ENCODE measurements at regions not wholly inside any gene's neighbourhood (a gene's known extent, or its start where the extent isn't known, plus 50 kb on each side); places are given as distances from the start of the nearest gene placed in this dataset.
A peak's percentile ranks its signal among the peaks of the same experiment; 100 is the strongest.

DNA sequence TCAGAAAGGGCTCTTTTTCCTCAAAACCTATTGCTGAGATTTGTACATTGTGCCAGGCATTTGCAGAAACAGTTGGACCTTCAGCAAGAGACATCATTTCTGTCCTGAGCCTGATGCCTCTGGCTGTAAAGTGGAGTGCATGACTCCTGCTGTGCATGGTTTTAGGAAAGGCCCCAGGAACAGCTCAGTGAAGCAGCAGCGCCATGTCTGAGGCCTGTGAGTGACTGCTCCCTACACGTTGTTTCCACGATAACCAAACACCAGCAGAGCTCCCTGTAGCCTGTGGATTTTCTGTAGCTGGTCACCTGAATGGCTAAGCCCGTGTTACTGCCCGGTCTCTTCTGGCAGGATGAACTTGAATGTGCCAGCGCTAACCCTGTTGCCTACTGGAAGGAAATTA lies 232.5 kb downstream of the TFAP2C start:
- no peak overlapping the region for H3K4me3 ChIP-seq
- TF ChIP-seq CTCF (IDR thresholded peaks at IDR 0.05) (no peak), EZH2phosphoT487 (IDR thresholded peaks at IDR 0.05) (no peak), EZH2 (IDR thresholded peaks at IDR 0.05) (no peak)
- peak; percentile 27 for DNase-seq (ENCODE audit: low spot score)

DNA sequence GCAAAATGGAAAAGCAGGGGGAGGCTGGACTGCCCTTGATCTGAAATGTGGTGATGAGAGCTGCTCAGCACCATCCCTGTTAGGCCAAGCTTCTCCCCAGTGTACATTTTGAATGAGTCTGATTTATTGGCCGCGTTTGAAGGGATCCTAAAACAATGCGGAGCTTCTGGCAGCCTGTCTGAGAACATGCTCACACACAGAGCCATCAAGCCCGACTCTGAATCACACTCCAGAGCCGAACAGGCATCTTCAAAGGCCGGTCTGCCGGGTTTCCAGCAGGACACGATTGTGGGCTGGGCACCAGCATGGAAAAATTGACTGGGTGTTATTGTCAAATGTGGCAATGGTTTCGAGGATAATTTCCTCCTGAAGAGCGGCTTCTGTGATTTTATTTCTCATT lies 235.9 kb downstream of the TFAP2C start:
- H2AFZ ChIP-seq (replicated peaks) = no peak overlapping the region
- H3K4me2 ChIP-seq = no peak overlapping the region
- peaks cover 17% of the 10 kb centered on the region for H3K27me3 Mint-ChIP-seq (ENCODE audit: insufficient read depth, low read depth)

More for the DNA sequence above, 232.5 kb downstream of the TFAP2C start:
- Mint-ChIP-seq H3K36me3 (no peaks in the 10 kb centered on the region), H3K9me3 (no peaks in the 10 kb centered on the region), H3K4me3 (no peak overlapping the region), H3K27me3 (ENCODE audit: insufficient read depth, low read depth) (peaks cover 14% of the 10 kb centered on the region), H3K4me1 (peaks cover 53% of the 10 kb centered on the region), H3K27ac (no peak overlapping the region)
- no peaks in the 10 kb centered on the region for H3K36me3 ChIP-seq
- no peak overlapping the region for H3K27ac ChIP-seq
- H3K27me3 ChIP-seq = peaks cover 10% of the 10 kb centered on the region
- peaks cover 17% of the 10 kb centered on the region for H3F3A ChIP-seq (ENCODE audit: low read depth)
- no peak overlapping the region for H2AFZ ChIP-seq (replicated peaks)
- no peak overlapping the region for H3K4me2 ChIP-seq
- no peaks in the 10 kb centered on the region for H3K79me2 ChIP-seq (ENCODE audit: low read depth)
- no peak overlapping the region for H3K9ac ChIP-seq
- H3K9me3 ChIP-seq (ENCODE audit: low read depth) = no peaks in the 10 kb centered on the region
- no peaks in the 10 kb centered on the region for H4K20me1 ChIP-seq (ENCODE audit: low read depth)
- H3K4me1 ChIP-seq = peaks cover 27% of the 10 kb centered on the region

DNA sequence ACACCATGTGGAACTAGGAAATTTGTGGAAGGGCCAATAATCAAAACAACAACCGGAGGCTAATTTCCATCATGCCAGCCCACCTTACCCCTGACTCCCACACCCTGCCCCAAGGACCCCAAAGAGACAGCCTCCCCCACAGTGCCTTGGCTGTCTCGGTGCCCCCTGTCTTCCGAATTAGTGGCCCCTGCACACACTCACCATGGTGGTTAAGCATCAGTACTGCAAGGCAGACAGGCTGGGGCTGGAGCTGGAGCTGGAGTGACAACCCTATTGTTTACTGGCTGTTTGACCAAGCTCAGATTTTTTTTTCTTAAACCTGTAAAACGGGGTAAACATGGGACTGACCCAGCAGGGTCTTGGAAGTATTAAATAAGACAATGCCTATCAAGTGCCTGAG lies 238.0 kb downstream of the TFAP2C start:
- Histone ChIP-seq H3K27me3 (no peaks in the 10 kb centered on the region), H3K9me3 (ENCODE audit: low read depth) (no peaks in the 10 kb centered on the region), H3K27ac (no peak overlapping the region), H3K9ac (no peak overlapping the region), H3K36me3 (no peaks in the 10 kb centered on the region), H3K4me2 (no peak overlapping the region), H4K20me1 (ENCODE audit: low read depth) (no peaks in the 10 kb centered on the region), H2AFZ (replicated peaks) (no peak overlapping the region), H3K4me1 (no peaks in the 10 kb centered on the region), H3K79me2 (ENCODE audit: low read depth) (no peaks in the 10 kb centered on the region), H3K4me3 (no peak overlapping the region), H3F3A (ENCODE audit: low read depth) (no peaks in the 10 kb centered on the region)
- Mint-ChIP-seq H3K9me3 (peaks cover 4% of the 10 kb centered on the region), H3K4me1 (peaks cover 22% of the 10 kb centered on the region), H3K36me3 (no peaks in the 10 kb centered on the region), H3K27me3 (ENCODE audit: insufficient read depth, low read depth) (peaks cover 20% of the 10 kb centered on the region), H3K27ac (no peak overlapping the region), H3K4me3 (no peak overlapping the region)
- TF ChIP-seq CTCF (IDR thresholded peaks at IDR 0.05) (no peak), EZH2 (IDR thresholded peaks at IDR 0.05) (no peak), EZH2phosphoT487 (IDR thresholded peaks at IDR 0.05) (no peak)
- no peak for DNase-seq (ENCODE audit: low spot score)

More for the DNA sequence above, 235.9 kb downstream of the TFAP2C start:
- peaks cover 4% of the 10 kb centered on the region for H3K9me3 Mint-ChIP-seq
- no peaks in the 10 kb centered on the region for H4K20me1 ChIP-seq (ENCODE audit: low read depth)
- H3K9me3 ChIP-seq (ENCODE audit: low read depth) = no peaks in the 10 kb centered on the region
- no peak overlapping the region for H3K4me3 ChIP-seq
- no peak overlapping the region for H3K4me3 Mint-ChIP-seq
- H3F3A ChIP-seq (ENCODE audit: low read depth) = peaks cover 17% of the 10 kb centered on the region
- H3K9ac ChIP-seq = no peak overlapping the region
- H3K27ac ChIP-seq = no peak overlapping the region
- DNase-seq (ENCODE audit: low spot score) = no peak
- H3K36me3 Mint-ChIP-seq = no peaks in the 10 kb centered on the region
- no peaks in the 10 kb centered on the region for H3K36me3 ChIP-seq
- no peaks in the 10 kb centered on the region for H3K79me2 ChIP-seq (ENCODE audit: low read depth)
- TF ChIP-seq CTCF (IDR thresholded peaks at IDR 0.05) (no peak), EZH2phosphoT487 (IDR thresholded peaks at IDR 0.05) (no peak), EZH2 (IDR thresholded peaks at IDR 0.05) (no peak)
- H3K27ac Mint-ChIP-seq = no peak overlapping the region
- peaks cover 4% of the 10 kb centered on the region for H3K27me3 ChIP-seq
- peaks cover 13% of the 10 kb centered on the region for H3K4me1 ChIP-seq
- H3K4me1 Mint-ChIP-seq = peaks cover 42% of the 10 kb centered on the region
